K562 (cell line): ENCODE measurements at regions not wholly inside any gene's neighbourhood (a gene's known extent, or its start where the extent isn't known, plus 50 kb on each side); places are given as distances from the start of the nearest gene placed in this dataset.

Experiments used
- GTF2B ChIP-seq: IDR thresholded peaks from 2 replicates; pipeline ENCODE4 v1.6.1; 2011; ENCODE audit not compliant: insufficient read length; ENCODE audit errors: extremely low read depth
- NCOA1 ChIP-seq: fragments of 450-650 bp; IDR thresholded peaks from 2 replicates; pipeline ENCODE4 v1.6.1; 2016; ENCODE audit warnings: low read depth
- PHTF2 ChIP-seq: fragments of 250-450 bp; sonication (Bioruptor Pico); IDR thresholded peaks from 2 replicates; pipeline ENCODE4 v1.5.0; 2021; ENCODE audit warnings: mild to moderate bottlenecking

GRCh38 chr2:36079793-36080192 is 275.8 kb upstream of the CRIM1 start:
- TF ChIP-seq PHTF2 (CRISPR knock-in tag) (no peak), GTF2B (no peak), NCOA1 (no peak)
